ENCODE measurements at regions not wholly inside any gene's neighbourhood (a gene's known extent, or its start where the extent isn't known, plus 50 kb on each side); places are given as distances from the start of the nearest gene placed in this dataset.

DNA sequence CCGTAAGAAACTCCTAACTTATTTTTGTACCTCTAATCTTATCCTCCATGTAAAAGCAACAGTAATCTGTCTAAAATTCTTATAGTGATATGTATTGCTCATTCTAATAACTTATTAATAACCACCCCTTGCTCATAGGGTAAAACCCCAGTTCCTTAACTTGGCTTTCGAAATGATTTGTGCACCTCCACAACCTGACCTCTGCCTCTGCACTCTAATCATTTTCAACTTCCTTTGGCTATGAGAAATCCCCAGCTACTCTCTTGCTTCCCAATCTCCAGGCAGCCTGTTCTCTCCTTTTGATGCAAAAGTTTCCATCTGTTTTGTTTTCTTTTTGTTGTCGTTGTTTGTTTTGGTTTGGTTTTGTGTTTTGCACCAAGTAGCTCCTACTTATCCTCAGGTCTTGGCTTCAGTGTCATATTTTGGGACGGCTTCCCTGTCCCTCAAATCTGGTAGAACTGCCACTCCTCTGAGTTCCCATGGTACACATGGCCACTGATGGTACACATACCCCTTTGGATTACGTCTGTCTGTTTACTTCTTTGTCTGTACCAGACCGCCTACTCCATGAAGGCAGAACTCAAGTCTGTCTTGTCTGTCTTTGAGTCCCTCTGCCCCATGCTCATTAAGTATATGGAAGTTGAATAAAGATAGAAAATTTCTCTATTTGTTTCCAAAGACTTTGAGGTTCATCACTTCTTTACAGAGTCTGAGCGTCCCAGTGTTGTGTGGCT, 105.6 kb upstream of the TGFBR2 start:
- Histone ChIP-seq H2AFZ (ENCODE audit: low read depth, low read length, severe bottlenecking) (no peak overlapping the region), H3F3A (ENCODE audit: insufficient read depth) (no peaks in the 10 kb centered on the region), H3K4me3 (ENCODE audit: insufficient read depth, low read length, poor library complexity, severe bottlenecking) (no peak overlapping the region), H3K9me3 (ENCODE audit: insufficient read depth, low read length) (no peaks in the 10 kb centered on the region), H3K9me2 (replicated peaks; ENCODE audit: insufficient read depth, low read length) (no peaks in the 10 kb centered on the region), H3K4me2 (ENCODE audit: low read depth, low read length, poor library complexity, severe bottlenecking) (no peak overlapping the region), H3K36me3 (ENCODE audit: low read length) (no peaks in the 10 kb centered on the region), H3K79me2 (ENCODE audit: insufficient read depth, low read length) (no peaks in the 10 kb centered on the region), H3K27ac (ENCODE audit: low read depth, low read length) (no peak overlapping the region), H3K27me3 (ENCODE audit: low read length) (no peaks in the 10 kb centered on the region), H3K9ac (ENCODE audit: low read length) (no peak overlapping the region), H4K20me1 (ENCODE audit: low read depth, low read length) (no peaks in the 10 kb centered on the region)
- TF ChIP-seq, protein P1, sequence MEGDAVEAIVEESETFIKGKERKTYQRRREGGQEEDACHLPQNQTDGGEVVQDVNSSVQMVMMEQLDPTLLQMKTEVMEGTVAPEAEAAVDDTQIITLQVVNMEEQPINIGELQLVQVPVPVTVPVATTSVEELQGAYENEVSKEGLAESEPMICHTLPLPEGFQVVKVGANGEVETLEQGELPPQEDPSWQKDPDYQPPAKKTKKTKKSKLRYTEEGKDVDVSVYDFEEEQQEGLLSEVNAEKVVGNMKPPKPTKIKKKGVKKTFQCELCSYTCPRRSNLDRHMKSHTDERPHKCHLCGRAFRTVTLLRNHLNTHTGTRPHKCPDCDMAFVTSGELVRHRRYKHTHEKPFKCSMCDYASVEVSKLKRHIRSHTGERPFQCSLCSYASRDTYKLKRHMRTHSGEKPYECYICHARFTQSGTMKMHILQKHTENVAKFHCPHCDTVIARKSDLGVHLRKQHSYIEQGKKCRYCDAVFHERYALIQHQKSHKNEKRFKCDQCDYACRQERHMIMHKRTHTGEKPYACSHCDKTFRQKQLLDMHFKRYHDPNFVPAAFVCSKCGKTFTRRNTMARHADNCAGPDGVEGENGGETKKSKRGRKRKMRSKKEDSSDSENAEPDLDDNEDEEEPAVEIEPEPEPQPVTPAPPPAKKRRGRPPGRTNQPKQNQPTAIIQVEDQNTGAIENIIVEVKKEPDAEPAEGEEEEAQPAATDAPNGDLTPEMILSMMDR (IDR thresholded peaks at IDR 0.05; ENCODE audit: insufficient read depth, low read length, poor library complexity, severe bottlenecking) = no peak
- TF ChIP-seq EZH2phosphoT487 (conservative IDR thresholded peaks at IDR 0.05; ENCODE audit: low read length) = no peak

DNA sequence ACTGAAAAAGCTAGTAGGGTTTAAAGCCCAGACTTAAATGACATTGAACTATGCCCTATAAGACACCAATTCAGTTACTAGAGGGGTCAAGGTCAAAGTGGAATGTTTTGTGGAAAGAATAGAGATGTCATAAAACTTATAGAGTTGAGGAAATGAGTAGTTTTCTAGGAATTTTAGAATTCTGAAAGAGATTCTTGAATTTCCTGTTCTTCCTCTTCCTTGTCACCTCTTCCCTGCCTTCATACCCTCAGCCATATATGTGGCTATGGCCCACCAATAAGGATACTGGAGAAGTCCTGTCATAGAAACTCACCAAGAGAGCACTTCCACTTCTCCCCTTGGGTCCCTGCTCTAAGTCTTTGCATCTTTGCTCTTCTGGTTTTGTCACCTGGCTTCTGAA, 104.9 kb upstream of the TGFBR2 start:
- Histone ChIP-seq H3K9ac (ENCODE audit: low read length) (no peak overlapping the region), H3K4me3 (ENCODE audit: insufficient read depth, low read length, poor library complexity, severe bottlenecking) (no peak overlapping the region), H2AFZ (ENCODE audit: low read depth, low read length, severe bottlenecking) (no peak overlapping the region), H3K9me2 (replicated peaks; ENCODE audit: insufficient read depth, low read length) (no peaks in the 10 kb centered on the region), H3K27ac (ENCODE audit: low read depth, low read length) (no peak overlapping the region), H3K9me3 (ENCODE audit: insufficient read depth, low read length) (no peaks in the 10 kb centered on the region), H3F3A (ENCODE audit: insufficient read depth) (no peaks in the 10 kb centered on the region), H3K79me2 (ENCODE audit: insufficient read depth, low read length) (no peaks in the 10 kb centered on the region), H3K4me2 (ENCODE audit: low read depth, low read length, poor library complexity, severe bottlenecking) (no peak overlapping the region), H4K20me1 (ENCODE audit: low read depth, low read length) (no peaks in the 10 kb centered on the region), H3K36me3 (ENCODE audit: low read length) (no peaks in the 10 kb centered on the region), H3K27me3 (ENCODE audit: low read length) (no peaks in the 10 kb centered on the region)
- TF ChIP-seq EZH2phosphoT487 (conservative IDR thresholded peaks at IDR 0.05; ENCODE audit: low read length) = no peak
- TF ChIP-seq, protein P1 (IDR thresholded peaks at IDR 0.05; ENCODE audit: insufficient read depth, low read length, poor library complexity, severe bottlenecking) = no peak

DNA sequence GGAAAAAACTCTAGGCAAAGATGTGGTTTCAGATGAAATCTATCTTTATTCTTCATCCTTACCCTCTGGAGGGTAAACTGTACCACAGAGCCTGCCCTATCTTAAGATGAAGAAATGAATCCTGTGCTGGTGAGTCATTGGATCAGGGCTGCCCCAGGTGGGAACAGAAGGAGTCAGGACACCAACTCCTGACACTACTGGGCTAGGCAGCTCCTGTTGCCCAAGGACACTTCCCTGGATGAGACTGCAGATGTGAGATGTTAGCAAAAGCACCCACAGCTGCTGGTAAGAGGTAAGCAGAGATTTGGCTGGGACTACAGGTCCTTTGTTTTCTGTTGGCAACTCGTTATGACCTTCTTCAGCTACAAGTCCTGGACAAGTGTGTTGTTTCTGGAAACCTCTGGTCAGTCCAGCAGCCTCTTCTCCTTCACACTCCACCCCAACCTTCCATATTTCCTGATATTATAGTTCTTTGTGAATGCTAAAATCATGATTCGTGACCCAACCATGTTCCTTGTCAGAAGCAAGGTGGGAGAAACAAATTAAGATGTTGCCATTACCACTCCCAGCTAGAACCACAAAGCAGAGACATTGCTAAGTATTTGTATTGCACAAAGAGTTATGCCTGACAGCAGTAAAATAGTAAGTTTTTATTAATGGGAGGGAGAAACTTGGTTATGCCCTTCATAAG, 104.2 kb upstream of the TGFBR2 start:
- Histone ChIP-seq H3K9me2 (replicated peaks; ENCODE audit: insufficient read depth, low read length) (no peaks in the 10 kb centered on the region), H3K4me3 (ENCODE audit: insufficient read depth, low read length, poor library complexity, severe bottlenecking) (no peak overlapping the region), H4K20me1 (ENCODE audit: low read depth, low read length) (no peaks in the 10 kb centered on the region), H3K27ac (ENCODE audit: low read depth, low read length) (no peak overlapping the region), H3K4me2 (ENCODE audit: low read depth, low read length, poor library complexity, severe bottlenecking) (no peak overlapping the region), H3K36me3 (ENCODE audit: low read length) (no peaks in the 10 kb centered on the region), H3K9me3 (ENCODE audit: insufficient read depth, low read length) (no peaks in the 10 kb centered on the region), H3K27me3 (ENCODE audit: low read length) (no peaks in the 10 kb centered on the region), H3F3A (ENCODE audit: insufficient read depth) (no peaks in the 10 kb centered on the region), H3K79me2 (ENCODE audit: insufficient read depth, low read length) (no peaks in the 10 kb centered on the region), H3K9ac (ENCODE audit: low read length) (no peak overlapping the region), H2AFZ (ENCODE audit: low read depth, low read length, severe bottlenecking) (no peak overlapping the region)
- TF ChIP-seq, protein P1 (IDR thresholded peaks at IDR 0.05; ENCODE audit: insufficient read depth, low read length, poor library complexity, severe bottlenecking) = no peak
- no peak for TF ChIP-seq EZH2phosphoT487 (conservative IDR thresholded peaks at IDR 0.05; ENCODE audit: low read length)

Measured in SU-DHL-6 (cell line).